Suppressor macrophage treated with lipopolysaccharide for 4 hours (primary cell): ENCODE measurements at regions not wholly inside any gene's neighbourhood (a gene's known extent, or its start where the extent isn't known, plus 50 kb on each side); places are given as distances from the start of the nearest gene placed in this dataset.

Experiments used
- DNase-seq: peaks from one replicate; pipeline ENCODE4 v3.0.0-alpha.2; 2020

- no peak for DNase-seq
These were observed 271.3 kb downstream of the DKK2 start for GRCh38 chr4:106764774-106765173.

- DNase-seq, result no peak
These were observed 273.3 kb downstream of the DKK2 start for GRCh38 chr4:106762666-106763443.

- no peak for DNase-seq
These were observed 282.7 kb downstream of the DKK2 start for GRCh38 chr4:106753426-106753825.

GRCh38 chr4:106746451-106746850, 289.7 kb downstream of the DKK2 start:
- peak; percentile 61 for DNase-seq

GRCh38 chr4:106738121-106738520, 298.0 kb downstream of the DKK2 start:
- DNase-seq, result no peak

GRCh38 chr4:106718548-106718947, 317.6 kb downstream of the DKK2 start:
- no peak for DNase-seq

GRCh38 chr4:106717091-106717490, 319.0 kb downstream of the DKK2 start:
- no peak for DNase-seq

GRCh38 chr4:106715825-106716224, 320.3 kb downstream of the DKK2 start:
- no peak for DNase-seq

GRCh38 chr4:106708464-106708816, 327.7 kb downstream of the DKK2 start:
- peak; percentile 74 for DNase-seq

- DNase-seq, result peak; percentile 48
These were observed 328.2 kb downstream of the DKK2 start for GRCh38 chr4:106707776-106708463.

- no peak for DNase-seq
These were observed 331.8 kb downstream of the DKK2 start for GRCh38 chr4:106704253-106704870.

- no peak for DNase-seq
These were observed 331.7 kb upstream of the GIMD1 start for GRCh38 chr4:106700321-106700720.

GRCh38 chr4:106698621-106699195, 330.1 kb upstream of the GIMD1 start:
- DNase-seq, result no peak

- DNase-seq, result peak; percentile 32
These were observed 327.1 kb upstream of the GIMD1 start for GRCh38 chr4:106695501-106696262.

- no peak for DNase-seq
These were observed 325.7 kb upstream of the GIMD1 start for GRCh38 chr4:106694232-106694631.

- no peak for DNase-seq
These were observed 323.2 kb upstream of the GIMD1 start for GRCh38 chr4:106691749-106692148.

GRCh38 chr4:106690487-106690886, 321.9 kb upstream of the GIMD1 start:
- DNase-seq, result peak; percentile 71

- DNase-seq, result no peak
These were observed 318.4 kb upstream of the GIMD1 start for GRCh38 chr4:106687026-106687425.

- DNase-seq, result no peak
These were observed 312.9 kb upstream of the GIMD1 start for GRCh38 chr4:106681381-106681921.

GRCh38 chr4:106679063-106679462, 310.5 kb upstream of the GIMD1 start:
- DNase-seq, result no peak

GRCh38 chr4:106677213-106677612, 308.6 kb upstream of the GIMD1 start:
- DNase-seq, result no peak

GRCh38 chr4:106676173-106676921, 307.8 kb upstream of the GIMD1 start:
- peak; percentile 89 for DNase-seq
